Stimulated activated CD4-positive, alpha-beta T cell treated with anti-CD3 and anti-CD28 coated beads, Interleukin-15, amount 100 ng/mL, for 24 hours (primary cell): ENCODE measurements at regions not wholly inside any gene's neighbourhood (a gene's known extent, or its start where the extent isn't known, plus 50 kb on each side); places are given as distances from the start of the nearest gene placed in this dataset.
A peak's percentile ranks its signal among the peaks of the same experiment; 100 is the strongest.

Experiments used
- DNase-seq: peaks from one replicate; pipeline ENCODE4 v3.0.0-alpha.2; 2020

DNA sequence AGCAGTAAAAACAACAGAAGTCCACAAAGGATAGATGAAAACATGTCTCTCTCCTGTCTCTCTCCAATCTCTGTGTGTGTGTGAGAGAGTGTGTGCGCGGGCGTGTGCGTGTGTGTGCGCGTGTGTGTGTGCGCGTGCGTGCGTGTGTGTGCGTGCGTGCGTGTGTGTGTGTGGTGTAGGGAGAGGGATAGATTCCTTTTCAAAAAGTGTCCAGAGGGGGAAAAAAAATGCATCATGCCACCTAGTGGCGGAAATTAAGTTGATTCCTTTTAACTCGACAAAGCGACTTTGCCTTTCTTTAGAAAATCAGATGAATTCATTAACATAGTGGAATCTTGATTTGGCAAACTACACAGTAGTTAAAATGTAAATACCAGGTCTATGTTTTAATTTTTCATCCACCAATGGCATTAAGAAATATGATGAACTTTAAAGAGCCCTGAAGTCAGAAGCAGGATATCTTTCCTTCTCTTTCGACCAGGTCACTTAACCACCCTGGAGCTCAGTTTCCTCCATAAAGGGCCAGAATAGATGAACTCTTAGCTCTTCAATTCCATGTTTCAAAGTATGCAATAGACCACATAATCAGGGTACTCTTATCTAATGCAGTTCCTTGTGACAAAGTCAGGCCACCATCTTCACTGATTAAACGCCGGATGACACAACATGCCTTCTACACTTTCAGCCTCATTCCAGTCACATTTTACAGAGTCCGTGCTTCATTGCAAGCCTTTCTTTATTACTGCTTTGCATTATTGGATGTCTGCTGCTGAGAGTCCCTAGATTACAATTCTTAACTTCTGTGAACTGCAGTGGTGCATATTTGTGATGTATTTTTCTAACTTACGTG lies 162.8 kb downstream of the FBXO8 start:
- DNase-seq = peak; percentile 21

DNA sequence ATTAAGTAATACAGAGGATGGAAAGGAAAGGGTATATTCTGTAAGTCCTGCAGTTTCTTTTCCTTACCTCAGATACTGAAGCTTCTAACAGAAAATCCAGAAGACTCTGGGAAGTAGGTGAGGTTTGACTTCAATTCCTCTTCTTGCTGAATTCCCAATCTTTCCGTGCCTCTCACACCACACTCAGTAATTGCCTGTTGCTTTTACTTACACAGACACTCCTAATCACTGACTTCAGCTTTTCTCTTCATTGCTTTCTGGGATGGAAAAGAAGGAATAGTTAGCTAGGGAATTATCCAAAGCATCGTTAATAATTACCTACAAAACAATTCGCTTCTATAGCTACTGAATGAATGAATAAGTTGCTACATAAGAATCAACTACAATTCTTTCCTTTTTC lies 163.6 kb downstream of the FBXO8 start:
- no peak for DNase-seq

DNA sequence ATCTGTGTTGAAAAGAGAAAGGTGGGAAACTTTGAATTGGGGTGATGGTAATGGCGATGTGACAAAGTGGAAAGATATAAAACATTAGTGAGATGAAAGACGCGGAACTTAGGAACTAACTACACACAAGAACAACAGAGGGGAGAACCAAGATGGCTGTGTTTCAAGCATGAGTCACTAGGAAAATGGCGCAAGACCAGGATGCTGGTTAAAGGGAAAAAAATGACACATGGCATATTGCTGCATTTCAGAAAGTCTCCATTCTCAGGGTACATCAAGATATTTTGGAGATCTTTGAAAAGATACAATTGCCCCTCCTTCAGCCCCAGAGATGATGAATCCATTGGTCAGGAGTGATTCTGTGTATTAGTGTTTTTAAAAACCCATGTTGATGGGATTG lies 164.4 kb downstream of the FBXO8 start:
- DNase-seq = no peak

DNA sequence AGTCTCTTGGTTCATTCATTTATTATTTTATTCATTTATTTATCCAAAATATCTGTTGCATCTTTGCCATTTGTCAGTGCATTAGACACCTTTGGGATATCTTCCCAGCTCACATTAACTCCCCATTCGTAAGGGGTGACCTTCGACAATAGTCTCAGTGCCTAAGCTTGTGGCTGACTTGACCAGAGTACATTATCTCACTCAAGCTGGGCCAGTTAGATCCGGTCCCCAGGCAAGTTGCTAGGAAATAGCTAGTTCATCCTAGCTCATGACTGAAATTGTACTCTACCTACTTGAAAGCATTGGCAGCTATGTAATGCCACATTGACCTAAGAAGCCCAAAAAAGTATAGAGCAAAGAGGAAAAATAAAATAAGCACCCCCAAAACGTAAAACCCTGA lies 165.3 kb downstream of the FBXO8 start:
- no peak for DNase-seq

DNA sequence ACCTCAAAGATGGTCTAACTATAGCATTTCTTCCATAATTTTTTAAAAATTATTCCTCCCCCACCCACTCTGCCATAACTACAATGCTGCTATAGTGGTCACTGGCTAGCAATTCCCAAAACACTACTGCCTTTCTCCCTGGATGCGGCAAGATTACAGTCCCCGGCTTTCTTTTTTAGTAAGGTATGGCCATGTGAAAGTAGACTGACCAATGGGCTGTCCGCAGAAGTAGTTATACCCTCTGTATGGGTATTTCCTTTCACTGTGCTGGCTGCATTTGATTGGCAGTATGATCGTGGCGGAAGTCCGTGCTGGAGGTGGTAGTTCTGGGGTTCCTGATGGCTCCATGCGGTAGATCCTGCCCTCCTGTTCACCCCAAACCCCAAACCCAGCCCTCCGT lies 166.0 kb downstream of the FBXO8 start:
- no peak for DNase-seq

DNA sequence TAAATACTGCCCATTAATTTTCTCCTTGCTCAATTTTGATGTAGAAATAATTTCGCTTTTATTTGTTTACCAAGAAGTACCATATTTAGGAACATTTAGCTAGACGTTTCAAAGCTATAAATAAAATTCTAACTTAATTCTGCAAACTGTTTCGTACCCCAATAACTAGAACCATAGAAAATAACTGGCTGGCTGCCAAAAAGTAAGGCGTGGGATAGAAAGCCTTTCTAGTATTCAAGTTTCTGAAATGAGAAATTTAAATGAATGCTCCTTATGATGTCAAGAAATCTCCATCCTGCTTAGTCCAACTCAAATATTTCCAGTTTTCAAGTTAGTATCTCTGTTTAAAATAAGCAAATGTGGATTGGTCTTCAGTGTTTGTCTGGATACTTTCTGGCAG lies 167.4 kb downstream of the FBXO8 start:
- no peak for DNase-seq

DNA sequence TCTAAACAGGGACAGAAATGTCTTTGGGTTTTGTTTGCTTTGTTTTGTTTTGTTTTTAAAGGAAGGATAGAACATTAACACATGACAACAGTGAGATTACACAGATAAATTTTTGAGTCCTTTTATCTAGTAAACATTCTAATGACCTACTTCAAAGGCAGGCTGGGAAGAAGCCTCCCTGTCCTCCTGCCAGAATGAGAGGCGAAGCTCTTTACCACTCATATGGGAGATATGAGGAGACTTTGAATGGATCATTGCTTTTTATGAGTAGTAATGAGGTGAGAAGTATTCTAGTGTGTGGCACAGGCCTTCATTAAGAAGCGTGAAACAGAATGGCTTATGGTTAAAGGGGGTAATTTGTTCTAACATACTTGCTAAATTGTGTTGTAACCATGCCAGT lies 172.0 kb downstream of the FBXO8 start:
- no peak for DNase-seq

DNA sequence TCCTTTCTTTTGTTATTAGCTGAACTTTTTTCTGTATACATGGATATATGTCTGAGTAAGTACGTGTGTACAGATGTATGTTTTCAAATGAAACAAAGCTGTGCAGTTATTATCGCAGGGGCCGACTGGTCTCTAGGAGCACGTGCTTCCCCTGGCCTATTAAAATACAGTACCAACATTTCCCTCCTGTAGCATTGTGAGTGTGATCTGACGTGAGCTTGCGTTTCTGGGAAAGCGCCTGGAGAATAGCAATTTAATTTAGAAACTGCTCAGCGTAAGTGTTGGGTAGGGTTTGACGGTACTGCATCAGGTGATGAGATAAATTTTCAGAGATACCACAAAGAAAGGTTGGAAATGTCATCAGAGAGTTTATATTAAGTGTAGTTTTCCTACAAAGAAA lies 173.3 kb downstream of the FBXO8 start:
- DNase-seq = no peak

DNA sequence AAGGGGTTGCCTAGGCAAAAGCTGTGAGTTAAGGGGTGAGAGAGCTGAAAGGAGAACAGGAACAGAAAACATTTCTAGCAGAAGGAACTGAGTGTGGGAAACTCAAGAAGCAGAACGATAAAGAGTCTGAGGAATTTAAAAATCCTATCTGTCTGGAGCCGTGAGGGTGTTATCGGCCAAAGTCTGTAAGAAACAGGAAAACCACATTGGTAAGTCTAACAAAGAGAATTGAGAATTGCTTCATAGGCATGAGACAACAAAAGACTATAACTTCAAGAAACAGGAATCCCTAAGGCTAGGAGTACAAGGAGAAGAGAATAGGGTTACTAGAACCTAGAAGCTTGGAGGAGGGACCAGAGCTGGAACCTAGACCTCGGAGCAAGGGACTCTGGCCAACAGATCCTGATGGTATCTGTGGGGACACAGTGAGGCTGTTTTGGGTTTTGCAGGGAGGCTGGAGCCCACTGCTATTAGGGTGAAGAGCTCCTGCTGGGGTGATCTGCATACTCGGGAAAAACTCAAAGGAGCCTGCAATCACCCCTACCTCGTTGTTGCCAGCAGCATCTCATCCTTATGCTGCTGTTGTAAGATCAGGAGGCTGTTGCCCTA lies 175.6 kb downstream of the FBXO8 start:
- DNase-seq = no peak

DNA sequence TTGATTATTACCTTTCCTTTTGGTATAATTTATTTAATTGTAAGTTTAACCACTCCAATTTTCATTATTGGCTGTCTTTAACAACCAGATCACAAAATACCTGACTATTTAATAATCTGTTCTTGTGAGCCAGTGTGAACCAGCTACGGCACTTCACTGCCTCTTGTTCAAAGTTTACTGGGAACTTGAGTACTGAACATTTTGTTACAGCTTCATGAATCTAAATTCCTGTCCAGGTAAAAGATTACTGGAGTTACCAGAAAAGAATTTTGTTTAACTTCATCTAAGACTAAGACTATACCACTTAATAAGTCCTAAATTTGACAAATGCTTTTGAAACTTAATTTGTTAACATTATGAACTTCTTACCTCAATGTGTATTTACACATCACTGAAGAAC lies 178.3 kb downstream of the FBXO8 start:
- no peak for DNase-seq

DNA sequence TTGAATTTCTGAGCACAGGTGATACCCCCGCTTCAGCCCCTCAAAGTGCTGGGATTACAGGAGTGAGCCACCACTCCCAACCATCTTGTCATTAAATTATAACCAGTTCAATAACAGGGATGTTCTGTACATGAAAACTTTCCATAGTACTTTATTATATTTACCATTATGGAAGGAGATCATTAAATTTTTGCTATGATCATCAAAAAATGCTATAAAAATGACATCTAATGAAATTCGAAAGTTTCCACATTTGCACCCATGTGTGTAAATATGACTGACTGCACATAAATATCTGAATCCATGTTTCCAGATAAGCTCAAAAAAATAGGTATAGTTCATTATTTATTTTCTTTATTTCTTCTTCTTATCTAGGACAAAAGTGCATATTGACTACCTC lies 182.6 kb downstream of the FBXO8 start:
- no peak for DNase-seq

DNA sequence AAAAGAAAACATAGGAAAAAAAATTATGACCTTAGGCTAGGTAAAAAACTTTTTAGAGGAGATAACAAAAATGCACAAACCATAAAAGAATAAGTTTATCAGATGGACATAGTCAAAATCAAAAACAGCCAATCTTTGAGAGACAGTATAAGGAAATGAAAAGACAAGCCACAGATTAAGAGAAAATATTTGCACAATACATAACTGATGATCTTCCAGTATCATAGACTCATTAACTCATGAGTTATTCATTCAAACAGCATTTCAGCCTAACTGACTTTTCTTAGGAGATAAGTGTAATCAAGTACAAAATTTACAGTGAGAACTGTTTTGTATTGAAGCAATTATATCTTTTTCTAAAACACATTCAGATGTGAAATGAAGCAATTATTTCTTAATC lies 183.8 kb downstream of the FBXO8 start:
- DNase-seq = no peak

DNA sequence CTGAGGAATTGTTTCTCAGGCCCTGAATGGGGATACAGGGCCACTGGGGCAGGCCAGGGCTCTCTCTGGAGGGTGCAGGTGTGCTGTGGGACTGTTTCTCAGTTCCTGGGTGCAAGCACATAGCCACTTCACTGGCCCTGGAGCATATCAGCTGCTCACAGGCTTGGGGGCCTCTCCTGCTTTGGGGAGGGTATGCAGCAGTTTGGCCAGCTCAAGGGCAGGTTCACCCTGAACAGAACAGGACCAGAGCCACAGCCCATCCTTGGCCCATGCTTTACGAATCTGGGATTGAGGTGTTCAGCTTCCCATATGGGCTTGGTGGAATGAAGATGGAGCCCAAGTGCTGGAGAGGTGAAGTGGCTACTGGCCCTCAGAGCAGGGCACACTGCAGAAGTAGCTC lies 186.5 kb downstream of the FBXO8 start:
- DNase-seq = no peak

DNA sequence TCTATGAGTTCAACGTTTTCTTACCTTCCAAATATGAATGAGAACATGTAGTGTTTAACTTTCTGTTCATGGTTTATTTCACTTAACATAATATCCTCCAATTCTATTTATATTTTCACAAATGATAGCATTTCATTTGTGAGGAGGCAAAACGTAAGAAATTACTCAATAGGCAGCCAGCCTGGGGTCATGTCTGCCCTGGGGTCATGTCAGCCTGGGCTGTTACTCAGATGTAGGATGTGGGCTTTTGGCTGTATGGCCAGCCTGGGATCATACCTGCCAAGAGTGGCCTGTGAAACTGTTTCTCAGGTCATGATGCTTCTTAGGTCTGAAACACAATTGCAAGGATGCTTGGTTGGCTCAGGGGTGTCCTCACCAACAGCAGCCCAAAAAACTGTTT lies 187.0 kb downstream of the FBXO8 start:
- no peak for DNase-seq

DNA sequence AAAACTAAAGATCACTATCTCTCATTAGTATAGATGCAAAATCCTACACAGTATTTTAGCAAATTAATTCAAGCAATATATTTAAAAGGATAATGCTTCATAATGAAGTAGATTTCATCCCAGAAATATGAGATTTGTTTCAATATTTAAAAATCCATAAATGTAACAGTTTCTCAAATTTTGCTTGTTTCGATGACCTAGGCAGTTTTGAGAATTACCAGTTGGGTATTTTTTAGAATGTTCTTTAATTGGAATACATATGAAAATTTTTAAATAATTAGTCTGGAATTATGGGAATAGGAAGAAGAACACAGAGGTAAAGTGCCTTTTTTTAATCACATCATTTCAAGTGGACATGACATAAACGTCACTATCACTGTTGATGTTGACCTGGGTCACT lies 192.3 kb downstream of the FBXO8 start:
- no peak for DNase-seq

DNA sequence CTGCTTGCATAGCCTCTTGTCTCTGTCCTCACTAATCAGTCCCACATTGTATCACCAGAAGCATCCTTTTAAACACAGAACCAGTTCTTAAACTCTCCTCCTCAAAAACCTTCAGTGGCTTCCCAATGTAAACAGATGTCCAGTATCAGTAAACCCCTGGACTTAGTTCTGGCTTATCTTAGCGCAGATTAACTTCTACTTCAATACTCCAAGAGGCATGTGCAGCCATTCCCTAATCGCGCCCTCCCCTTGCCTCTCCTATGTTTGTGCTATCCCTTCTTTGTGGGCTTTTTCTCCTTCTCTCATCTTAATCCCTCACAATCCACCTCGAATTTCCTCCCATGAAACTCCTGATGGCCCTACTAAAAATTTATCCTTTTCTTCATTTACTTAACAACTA lies 193.8 kb downstream of the FBXO8 start:
- no peak for DNase-seq

DNA sequence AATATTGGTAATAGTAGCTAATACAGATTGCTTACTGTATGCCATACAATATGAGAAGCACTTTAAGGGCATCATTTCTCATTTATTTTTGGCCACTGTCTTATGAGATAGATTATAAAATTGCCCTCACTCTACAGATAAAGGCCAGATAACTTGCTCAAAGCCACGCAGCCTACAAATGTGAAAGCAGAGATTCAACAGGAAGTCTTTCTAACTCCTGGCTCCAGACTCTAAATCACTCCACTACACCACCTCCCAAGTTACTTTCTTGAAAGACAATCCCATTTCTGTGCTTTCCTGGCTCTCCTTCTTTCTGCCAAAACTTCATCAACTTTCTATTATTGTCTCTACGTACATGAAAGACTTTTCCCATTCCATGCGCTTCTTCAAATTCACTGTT lies 194.7 kb downstream of the FBXO8 start:
- DNase-seq = no peak

DNA sequence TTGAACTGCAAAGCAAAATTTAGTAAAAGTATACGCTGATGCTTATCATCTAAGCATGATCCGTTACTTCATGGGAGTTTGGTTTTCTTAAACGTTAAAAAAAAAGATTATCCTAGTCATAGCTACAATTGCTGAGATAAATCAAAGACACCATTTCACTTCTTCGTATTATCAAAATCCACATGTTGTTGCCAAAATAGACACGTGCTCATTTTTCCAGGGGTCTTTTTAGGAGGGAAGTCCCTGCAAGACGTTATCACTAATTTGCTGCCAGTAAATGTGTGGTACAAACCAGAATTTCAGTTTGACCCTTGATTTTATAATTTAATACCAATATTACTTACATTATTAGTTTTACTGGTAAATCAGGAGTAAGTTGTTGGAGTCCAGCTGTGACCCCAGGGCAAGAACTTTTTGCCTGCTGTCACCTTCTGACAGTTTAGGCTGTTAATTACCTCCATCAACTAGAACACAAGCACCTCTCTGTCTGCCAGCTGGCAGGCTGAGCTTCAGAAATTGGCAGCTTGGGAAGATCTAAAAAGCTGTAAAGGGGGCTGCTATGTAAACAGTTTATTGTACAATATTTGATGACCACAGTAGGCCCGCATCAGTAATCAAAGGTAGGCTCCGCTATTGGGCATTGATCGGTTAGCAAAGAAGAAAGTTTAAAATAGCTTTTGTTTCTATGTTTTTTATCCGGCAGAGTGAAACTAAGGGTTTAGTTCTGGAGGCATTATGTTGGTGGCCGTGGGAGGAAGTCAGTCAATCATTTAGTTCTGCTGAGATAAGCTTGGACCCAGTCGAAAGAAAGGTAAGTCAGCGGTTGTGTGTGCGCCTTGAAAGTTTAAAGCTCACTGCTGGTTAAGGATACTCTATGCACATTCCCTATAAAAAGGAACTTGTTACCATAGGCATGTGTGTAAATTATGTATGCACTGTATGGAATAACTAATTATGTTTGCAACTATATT lies 196.4 kb downstream of the FBXO8 start:
- DNase-seq = no peak

DNA sequence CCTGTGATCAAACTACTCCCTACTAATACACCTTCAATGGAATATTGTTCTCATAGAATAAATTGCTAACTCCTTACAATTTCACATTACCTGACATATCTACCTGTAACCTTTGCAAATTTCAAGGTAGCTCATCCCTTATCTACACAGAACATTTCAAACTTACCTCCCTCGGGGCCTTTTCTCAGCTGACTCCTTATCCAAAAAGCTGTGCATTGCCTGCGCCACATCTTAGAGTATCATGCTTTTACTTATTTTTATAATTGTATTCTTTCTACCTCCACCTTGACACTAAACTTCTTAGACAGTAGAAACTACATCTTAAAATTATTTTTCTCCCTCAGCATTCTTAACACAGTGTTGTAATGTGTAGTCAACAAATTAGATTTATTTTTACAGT lies 198.5 kb downstream of the FBXO8 start:
- no peak for DNase-seq

DNA sequence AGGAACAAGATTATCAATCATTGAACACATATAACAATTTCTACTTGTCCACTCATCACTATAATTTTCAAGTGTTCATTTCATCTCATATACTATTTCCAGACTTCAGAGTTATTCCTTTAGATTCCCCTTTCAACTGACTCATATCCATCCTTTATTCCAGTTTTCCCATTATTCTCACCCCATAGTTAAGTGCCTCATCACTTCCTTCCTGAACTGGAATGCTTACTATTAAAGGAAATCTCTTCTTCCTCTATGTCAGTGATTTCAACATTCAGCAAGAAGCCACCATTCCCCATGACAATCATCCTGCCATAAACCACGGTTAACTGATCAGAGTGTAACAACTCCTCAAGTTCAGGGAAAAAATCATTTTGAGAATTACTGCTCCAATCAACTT lies 198.9 kb downstream of the FBXO8 start:
- no peak for DNase-seq

DNA sequence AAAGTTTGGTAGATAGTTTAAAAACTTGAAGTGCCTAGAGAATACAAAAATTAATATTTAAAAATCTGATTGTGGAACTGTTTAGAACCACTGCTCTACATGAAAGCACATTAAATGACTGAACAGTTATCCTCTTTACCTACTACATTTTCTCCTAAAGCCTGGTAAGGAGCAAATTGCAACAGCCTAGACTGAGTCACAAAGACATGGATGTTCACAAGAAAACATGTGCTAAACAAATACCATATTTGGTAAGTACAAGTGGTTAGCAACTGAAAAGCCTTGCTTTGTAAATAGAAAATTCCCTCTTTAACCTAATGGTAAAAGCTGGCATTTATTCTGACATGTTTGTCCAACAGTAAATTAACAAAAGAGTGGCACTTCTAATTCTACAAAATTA lies 203.1 kb downstream of the FBXO8 start:
- DNase-seq = no peak

DNA sequence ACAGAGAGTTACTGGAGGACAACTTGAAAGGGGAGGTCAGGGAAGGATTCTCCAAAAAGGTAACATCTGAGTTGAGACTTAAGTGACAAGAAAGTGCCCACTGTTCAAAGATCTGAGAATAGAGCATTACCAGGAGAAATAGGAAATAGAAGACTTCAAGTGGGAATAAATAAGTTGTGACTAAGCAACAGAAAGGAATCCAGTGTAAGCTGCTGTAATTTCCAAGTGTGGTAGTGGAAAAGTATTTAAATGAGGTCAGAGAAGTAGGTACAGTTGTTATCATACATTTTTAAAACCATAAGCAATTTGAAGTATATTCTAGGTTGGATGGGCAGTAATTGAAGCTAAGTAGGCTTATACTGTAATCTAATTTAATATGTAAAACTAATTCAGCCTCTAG lies 211.9 kb downstream of the FBXO8 start:
- DNase-seq = no peak

DNA sequence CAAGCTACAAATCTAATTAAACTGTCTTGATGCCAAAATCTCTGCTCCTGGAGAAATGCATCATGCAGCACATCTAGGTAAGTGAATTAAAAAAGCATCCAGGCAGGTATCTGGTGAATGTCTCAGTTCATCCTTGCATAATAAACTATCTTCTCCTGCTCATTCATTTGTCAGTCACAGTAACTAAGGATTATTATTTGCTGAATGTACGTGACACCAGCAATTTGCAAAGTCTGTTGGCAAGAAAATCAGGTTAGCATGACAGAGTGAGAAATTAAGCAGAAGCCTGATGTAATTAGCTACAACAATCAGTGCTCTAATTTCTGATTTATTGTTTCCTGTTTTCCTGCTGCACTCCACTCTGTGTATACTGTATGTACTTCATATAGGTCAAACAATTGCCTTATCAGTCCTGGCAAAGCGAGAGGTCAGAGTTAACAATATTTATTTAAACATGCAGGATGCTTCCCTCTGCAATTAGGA lies 213.6 kb downstream of the FBXO8 start:
- DNase-seq = no peak
